HG02588 (cell line): ENCODE measurements at regions not wholly inside any gene's neighbourhood (a gene's known extent, or its start where the extent isn't known, plus 50 kb on each side); places are given as distances from the start of the nearest gene placed in this dataset.

Source experiments
- ATAC-seq: cut with Tn5 transposase; IDR thresholded peaks from one replicate; pipeline ENCODE4 v1.9.1; 2021; ENCODE audit warnings: mild to moderate bottlenecking, moderate library complexity; ENCODE audit not compliant: unreplicated experiment

GRCh38 chr9:23123048-23123632, 676.5 kb downstream of the DMRTA1 start:
- no peak for ATAC-seq

- no peak for ATAC-seq
These were observed 680.6 kb downstream of the ELAVL2 start for GRCh38 chr9:23145467-23145866.

- ATAC-seq: no peak
These were observed 673.0 kb downstream of the ELAVL2 start for GRCh38 chr9:23153058-23153457.

DNA sequence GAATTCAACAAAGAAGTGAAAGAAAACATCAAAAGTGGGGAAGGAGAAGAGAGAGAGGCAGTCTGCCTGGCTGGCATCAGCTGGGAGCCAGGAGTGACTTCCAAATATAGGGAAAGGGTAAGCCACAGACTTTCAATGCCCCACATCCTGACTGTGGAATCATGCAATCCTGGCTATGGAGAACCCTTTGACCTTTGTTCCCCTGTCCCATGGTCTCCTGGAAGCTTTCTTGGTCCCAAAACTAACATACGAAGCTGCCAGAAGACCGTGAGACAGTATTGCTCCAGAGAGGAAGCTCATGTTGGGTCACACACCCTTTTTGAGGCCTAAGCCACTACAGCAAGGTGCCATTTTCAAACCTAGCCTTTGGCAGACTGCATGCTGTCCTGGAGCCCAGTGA, 665.5 kb downstream of the ELAVL2 start:
- ATAC-seq: no peak

DNA sequence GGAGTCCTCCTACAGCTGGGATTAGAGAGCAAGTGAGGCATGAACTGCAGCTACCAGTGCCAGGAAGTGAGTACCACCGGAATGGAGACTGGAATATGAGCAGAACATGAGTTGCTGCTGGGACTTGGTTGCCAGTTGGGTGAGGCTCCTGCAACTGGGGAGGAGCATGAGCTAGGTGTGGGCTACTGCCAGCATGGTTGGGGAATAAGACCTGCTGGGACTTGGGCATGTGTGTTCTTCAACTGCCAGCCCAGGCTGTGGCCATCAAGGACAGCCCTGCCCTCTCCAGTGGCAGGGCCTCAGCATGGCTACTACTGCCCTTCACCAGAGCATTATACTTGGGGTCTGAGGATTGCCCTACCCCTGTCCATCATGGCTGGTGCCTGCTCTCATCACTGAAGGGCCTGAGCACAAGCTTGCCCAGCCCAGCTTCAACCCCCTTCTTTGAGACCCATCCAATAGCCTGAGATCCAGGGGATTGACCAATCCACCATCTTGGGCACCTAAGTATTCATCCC, 665.0 kb downstream of the ELAVL2 start:
- ATAC-seq: no peak

GRCh38 chr9:23162789-23163188, 663.3 kb downstream of the ELAVL2 start:
- ATAC-seq: no peak

GRCh38 chr9:23171479-23171878, 654.6 kb downstream of the ELAVL2 start:
- ATAC-seq: no peak

GRCh38 chr9:23172206-23172605, 653.8 kb downstream of the ELAVL2 start:
- ATAC-seq: no peak

GRCh38 chr9:23172979-23173637, 652.9 kb downstream of the ELAVL2 start:
- ATAC-seq: no peak

GRCh38 chr9:23194281-23194680, 631.8 kb downstream of the ELAVL2 start:
- no peak for ATAC-seq

DNA sequence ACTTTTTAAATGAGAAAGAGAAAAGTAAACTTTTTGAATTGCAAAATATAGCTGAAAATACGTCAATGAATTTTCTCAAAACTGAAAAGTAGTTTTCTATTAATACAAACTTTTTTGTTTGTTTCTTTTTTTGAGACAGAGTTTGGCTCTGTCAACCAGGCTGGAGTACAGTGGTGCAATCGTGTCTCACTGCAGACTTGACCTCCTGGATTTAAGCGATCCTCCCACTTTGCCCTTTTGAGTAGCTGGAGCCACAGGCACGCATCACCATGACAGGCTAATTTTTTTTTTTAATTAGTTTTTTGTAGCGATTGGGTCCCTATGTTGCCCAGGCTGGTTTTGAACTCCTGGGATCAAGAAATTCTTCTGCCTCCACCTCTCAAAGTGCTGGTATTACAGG, 610.4 kb downstream of the ELAVL2 start:
- no peak for ATAC-seq

DNA sequence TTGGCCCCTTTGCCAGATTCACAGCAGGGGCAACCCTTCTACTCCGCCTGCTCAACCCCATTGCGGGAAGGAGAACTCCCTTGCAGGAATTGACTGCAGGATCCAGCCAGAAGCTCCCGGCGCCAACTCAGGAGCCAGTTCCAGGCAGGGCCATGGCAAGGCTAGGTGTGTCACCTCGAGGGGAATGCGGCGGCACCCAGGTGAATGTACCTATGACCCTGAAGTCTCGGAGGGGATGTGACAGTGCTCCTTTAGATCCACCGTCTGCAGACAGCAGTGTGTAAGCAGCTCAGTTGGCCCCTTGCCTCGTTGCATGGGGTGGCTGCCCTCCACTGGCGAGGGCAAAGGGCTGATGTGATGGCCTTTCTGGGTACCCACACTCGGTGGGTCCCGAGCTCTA, 606.6 kb downstream of the ELAVL2 start:
- ATAC-seq: no peak

DNA sequence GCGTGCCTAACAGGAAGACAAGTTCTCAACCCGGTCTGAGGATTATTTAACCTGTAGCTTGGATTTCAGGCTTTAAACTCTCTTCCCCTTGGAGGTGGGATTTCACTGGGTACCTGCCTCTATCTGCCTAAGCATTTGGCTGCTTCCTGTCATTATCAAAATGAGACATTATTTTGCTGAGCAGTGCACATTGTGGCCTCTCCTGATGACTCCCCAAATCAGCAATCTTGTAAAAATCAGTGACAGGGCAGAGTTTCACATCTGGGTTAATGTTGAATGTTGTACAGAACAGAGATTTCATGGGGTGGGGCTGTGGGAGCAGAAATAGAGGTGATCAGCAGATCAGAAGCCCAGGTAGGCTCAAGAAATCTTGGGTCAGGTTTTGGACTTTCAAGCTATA, 605.9 kb downstream of the ELAVL2 start:
- no peak for ATAC-seq

GRCh38 chr9:23220957-23221356, 605.1 kb downstream of the ELAVL2 start:
- no peak for ATAC-seq

GRCh38 chr9:23229890-23230317, 596.1 kb downstream of the ELAVL2 start:
- no peak for ATAC-seq

DNA sequence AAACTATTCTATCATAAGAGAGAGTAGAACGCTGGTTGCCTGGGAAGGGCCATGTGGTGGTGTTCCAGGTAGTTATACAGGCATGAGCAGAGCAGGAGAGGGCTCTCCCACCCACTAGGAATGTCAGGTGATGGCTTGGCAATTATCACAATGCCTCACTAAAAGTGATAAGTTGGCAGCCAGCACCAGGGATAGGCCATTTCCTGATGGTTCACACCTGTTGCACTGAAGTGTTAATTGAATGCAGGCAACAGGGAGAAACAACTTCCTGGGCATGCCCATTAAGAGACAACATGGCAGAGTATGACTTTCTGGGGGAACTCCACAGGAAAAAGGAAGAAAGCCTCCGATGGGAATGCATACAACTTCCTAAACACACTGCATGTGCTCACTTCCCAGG, 593.2 kb downstream of the ELAVL2 start:
- no peak for ATAC-seq

DNA sequence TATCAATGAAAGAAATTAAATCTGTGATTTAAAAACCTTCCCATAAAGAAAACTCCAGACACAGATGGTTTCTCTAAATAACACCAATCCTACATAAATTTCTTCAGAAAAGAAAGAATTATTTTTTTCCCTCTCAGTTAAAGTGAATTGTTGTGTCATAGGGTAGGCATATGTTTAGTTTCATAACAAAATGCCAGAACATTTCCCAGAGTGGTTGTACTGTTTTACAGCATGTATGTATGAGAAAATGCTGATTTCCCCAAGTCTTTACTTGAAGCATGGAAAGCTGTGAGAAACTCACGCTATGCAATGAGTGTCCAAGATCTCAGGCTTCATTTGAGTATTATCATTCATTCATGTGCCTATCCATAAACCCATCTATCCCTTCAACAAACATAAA, 582.5 kb downstream of the ELAVL2 start:
- ATAC-seq: no peak

GRCh38 chr9:23245067-23245466, 581.0 kb downstream of the ELAVL2 start:
- no peak for ATAC-seq

- no peak for ATAC-seq
These were observed 571.4 kb downstream of the ELAVL2 start for GRCh38 chr9:23254404-23255184.

GRCh38 chr9:23255346-23255745, 570.7 kb downstream of the ELAVL2 start:
- no peak for ATAC-seq

GRCh38 chr9:23258569-23258968, 567.5 kb downstream of the ELAVL2 start:
- no peak for ATAC-seq

DNA sequence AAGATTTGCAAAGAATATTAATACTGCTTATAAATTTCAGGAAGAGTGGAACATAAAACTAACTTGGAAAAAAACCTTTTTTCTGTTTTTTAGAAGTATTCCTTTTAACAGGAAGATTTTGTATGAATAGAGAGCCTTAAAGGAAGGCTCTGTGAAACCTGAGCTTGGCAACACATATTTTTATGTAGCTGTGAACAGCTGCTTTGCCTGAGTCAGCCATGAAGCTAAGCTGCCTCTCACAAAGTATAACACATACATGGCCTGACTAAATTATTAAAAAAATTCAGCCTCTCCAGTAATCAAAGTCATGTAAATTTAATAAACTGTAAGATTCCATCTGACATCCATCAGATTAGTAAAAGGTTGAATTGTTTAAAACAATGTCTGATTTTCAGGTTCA, 547.5 kb downstream of the ELAVL2 start:
- ATAC-seq: no peak
